Astrocyte of the cerebellum (primary cell): ENCODE measurements at regions not wholly inside any gene's neighbourhood (a gene's known extent, or its start where the extent isn't known, plus 50 kb on each side); places are given as distances from the start of the nearest gene placed in this dataset.

ENCODE experiments used
- DNase-seq: peaks from one replicate; pipeline ENCODE4 v3.0.0-alpha.2; 2011; ENCODE audit warnings: low read depth
- H3K4me3 ChIP-seq: 2 replicates; pipeline ENCODE4 v1.5.1; 2011; ENCODE audit warnings: mild to moderate bottlenecking, low read depth, low read length, moderate library complexity
- in situ Hi-C: cut with HindIII; loops from 2 replicates; pipeline ENCODE4 v1.10.0; 2017; ENCODE audit warnings: low sequenced_read_pairs
- TF ChIP-seq, protein P1 (sequence below): IDR thresholded peaks from 2 replicates; pipeline ENCODE4 v1.5.1; 2012; ENCODE audit warnings: low read length, low read depth, moderate library complexity, mild to moderate bottlenecking; ENCODE audit errors: missing control alignments

DNA sequence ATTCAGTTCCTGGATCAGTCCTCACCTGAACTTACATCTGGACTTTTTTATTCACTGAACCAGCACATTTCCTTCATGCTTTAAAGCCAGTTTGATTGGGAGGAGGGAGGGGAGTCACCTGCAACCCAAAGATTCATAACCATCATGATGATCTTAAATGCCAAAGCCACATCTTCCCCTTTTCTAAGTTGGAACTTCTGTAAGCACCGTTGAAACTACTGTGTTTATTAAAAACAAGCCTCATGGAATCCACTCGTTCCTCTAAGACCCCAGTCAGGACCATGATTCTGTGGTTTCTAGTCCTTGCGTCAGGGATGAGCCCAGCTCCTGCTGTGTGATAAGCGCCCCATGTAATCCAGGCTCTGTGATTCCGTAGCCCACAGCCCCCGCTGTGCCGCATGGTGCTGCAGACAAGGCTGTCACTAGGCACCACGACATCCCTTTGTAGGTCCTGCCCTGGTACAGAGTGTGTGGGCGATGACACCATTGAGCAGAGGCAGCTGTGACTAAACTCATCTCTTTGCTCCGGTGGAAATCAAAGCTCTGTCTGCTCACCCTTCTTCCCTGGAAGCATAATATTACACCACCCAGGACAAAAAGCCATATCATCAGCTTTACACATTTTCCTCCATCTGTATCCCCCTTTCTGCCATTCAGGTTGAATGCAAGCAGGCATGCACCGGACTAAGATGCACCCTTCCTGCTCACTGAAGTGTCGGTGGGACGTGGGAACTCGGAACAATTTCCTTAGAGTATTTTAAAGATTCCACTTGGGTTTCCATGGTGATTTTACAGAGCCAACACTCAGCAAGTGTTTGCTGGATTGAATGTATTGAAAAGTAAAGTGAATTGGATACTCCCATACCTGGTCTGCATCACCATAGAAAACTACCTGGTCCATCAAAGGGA, 132.0 kb upstream of the FSTL4 start:
- DNase-seq = no peak
- in situ Hi-C loops = no loop called here
- TF ChIP-seq, protein P1, sequence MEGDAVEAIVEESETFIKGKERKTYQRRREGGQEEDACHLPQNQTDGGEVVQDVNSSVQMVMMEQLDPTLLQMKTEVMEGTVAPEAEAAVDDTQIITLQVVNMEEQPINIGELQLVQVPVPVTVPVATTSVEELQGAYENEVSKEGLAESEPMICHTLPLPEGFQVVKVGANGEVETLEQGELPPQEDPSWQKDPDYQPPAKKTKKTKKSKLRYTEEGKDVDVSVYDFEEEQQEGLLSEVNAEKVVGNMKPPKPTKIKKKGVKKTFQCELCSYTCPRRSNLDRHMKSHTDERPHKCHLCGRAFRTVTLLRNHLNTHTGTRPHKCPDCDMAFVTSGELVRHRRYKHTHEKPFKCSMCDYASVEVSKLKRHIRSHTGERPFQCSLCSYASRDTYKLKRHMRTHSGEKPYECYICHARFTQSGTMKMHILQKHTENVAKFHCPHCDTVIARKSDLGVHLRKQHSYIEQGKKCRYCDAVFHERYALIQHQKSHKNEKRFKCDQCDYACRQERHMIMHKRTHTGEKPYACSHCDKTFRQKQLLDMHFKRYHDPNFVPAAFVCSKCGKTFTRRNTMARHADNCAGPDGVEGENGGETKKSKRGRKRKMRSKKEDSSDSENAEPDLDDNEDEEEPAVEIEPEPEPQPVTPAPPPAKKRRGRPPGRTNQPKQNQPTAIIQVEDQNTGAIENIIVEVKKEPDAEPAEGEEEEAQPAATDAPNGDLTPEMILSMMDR = no peak
- H3K4me3 ChIP-seq = no peak overlapping the region

DNA sequence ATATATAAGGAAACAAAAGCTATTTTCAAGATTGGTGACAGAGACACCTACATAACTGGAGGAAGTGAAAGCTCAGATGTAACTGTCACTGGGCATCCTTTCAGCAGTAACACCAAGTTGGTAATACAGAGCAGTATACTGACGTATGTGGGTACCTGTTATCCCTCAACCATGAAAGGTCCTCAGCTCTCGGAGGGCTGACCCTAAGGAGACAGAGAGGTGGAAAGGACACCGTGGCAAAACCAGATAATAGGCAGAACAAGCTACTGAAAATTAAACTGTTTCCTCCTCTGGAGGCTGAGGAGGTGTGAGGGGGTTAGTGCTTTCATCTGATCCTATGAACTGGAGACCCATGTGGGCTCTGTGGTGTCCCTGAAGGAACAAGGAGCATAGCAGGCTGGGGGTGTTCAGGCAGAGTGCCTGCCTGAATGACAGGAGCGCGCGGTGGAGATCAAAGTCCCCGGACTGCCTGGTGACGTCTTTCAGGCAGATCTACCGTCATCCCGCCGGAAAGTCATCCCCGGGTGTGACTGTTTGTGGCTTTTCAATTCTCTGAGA, 130.2 kb upstream of the FSTL4 start:
- in situ Hi-C loops = no loop called here
- H3K4me3 ChIP-seq = no peak overlapping the region
- TF ChIP-seq, protein P1 = no peak
- no peak for DNase-seq

DNA sequence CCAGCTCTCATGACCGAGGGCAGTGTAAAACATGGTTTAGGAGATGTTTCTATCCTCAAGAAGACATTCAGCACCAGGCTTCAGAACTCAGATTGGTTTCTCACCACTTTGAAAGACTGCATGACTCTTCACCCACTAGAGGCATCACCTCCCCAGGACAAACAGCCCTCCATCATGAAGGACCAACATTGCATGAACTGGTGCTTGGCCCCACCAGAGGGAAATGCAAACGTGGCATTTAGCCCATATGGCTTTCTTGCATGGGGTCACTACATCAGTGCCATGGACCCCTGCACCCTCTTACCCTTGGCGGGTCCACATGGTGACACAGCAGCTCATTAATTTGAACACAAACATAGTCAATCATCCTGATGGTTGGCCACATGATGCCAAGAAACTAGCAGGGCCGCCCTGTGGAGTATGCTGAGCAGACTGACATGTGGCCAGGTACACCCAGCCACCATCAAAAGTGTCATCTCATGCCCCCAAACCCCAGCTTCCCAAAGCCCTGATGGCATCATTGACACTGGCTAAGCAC, 129.5 kb upstream of the FSTL4 start:
- no peak overlapping the region for H3K4me3 ChIP-seq
- TF ChIP-seq, protein P1 = no peak
- no peak for DNase-seq
- in situ Hi-C loops = no loop called here

DNA sequence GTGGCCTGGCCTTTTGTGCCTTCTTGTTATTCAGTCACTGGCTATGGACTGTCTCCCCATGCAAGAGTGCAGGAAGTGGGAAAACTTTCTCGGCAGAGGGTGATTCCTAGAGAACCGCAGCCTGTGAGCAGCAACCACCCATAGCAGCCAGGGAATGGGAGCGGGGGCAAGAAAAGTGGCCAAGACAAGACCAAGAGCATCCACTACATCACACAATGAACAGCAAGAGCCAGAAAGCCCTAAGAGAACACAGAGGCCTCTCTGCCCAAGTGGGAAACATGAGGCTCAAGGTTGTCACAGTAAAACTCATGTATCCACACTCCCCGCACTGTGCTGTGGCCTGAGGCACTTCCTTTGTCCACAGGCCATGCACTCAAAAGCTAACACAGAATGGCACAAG, 129.1 kb upstream of the FSTL4 start:
- in situ Hi-C loops = no loop called here
- TF ChIP-seq, protein P1 = no peak
- DNase-seq = no peak
- no peak overlapping the region for H3K4me3 ChIP-seq

DNA sequence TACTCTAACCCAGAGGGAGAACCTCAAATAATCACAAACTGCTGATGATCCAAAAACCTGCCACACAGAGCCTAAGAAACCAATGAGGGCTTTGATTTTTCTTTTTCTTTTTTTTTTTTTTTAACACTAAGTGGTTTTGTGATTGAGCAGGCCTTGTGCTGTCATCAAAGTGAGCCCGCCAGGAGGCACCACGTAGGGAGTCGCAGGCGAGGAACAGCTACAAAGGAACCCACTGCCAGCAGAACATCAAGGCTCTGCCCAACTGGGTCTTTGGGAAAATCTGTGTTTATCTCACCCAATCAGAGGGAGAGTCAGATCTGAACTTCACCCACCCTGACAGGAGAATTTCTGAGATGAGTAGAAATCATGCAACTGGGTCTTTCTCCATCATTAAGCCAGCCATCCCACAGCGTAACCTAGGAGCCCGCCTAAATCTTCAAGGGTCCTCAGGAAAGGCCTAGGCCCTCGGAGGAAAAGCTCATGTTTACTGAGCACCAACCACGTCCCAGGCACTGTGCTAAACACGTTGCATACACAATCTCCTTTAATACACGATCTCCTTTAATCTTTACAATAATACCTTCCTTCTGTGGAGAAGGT, 126.9 kb upstream of the FSTL4 start:
- TF ChIP-seq, protein P1 = no peak
- no peak for DNase-seq
- H3K4me3 ChIP-seq = no peak overlapping the region
- in situ Hi-C loops = no loop called here

DNA sequence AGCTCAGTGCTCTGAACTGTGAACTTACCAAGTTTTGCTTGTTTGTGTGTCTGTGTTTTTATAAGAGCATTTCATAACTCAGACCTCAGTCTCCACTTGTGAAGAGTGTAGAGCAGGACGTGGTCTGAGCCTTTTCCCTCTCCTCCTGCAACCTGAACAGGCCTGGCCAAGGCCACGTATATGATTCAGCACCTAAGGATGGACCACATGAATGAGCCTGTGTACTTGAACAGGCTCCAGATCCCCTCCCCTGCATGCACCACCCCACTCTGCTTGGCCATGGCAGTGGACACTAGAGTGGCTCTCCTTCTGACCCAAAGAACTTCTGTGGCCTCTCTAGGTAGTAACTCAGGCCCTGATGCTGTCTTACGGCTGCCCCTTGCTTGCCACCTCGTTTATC, 125.9 kb upstream of the FSTL4 start:
- in situ Hi-C loops = no loop called here
- TF ChIP-seq, protein P1 = no peak
- DNase-seq = no peak
- no peak overlapping the region for H3K4me3 ChIP-seq
